ENCODE measurements at regions not wholly inside any gene's neighbourhood (a gene's known extent, or its start where the extent isn't known, plus 50 kb on each side); places are given as distances from the start of the nearest gene placed in this dataset.

- Histone ChIP-seq H3K36me3 (ENCODE audit: insufficient read depth, low read length) (no peaks in the 10 kb centered on the region), H3F3A (ENCODE audit: low read depth) (no peaks in the 10 kb centered on the region), H3K9ac (ENCODE audit: low read depth, low read length, poor library complexity, severe bottlenecking) (no peak overlapping the region), H4K20me1 (ENCODE audit: insufficient read depth, low read length, poor library complexity, severe bottlenecking) (no peaks in the 10 kb centered on the region), H3K4me2 (ENCODE audit: low read depth, low read length, poor library complexity, severe bottlenecking) (no peak overlapping the region), H2AFZ (ENCODE audit: low read length) (no peak overlapping the region), H3K27me3 (ENCODE audit: insufficient read depth, low read length, poor library complexity, severe bottlenecking) (no peaks in the 10 kb centered on the region), H3K4me3 (ENCODE audit: low read length, poor library complexity, severe bottlenecking) (no peak overlapping the region), H3K9me2 (replicated peaks; ENCODE audit: low read depth, low read length) (no peaks in the 10 kb centered on the region), H3K4me1 (ENCODE audit: insufficient read depth, low read length, poor library complexity, severe bottlenecking) (peaks cover 6% of the 10 kb centered on the region), H3K79me2 (ENCODE audit: insufficient read depth, low read length) (no peaks in the 10 kb centered on the region), H3K9me3 (ENCODE audit: insufficient read depth, low read depth, low read length) (no peaks in the 10 kb centered on the region)
- TF ChIP-seq EZH2phosphoT487 (IDR thresholded peaks at IDR 0.05; ENCODE audit: borderline replicate concordance) (no peak), CTCF (conservative IDR thresholded peaks at IDR 0.05; ENCODE audit: low read length) (no peak)
Observed at GRCh38 chr6:56745081-56745480, 102.4 kb upstream of the DST start.

GRCh38 chr6:56744528-56744927 is 101.8 kb upstream of the DST start:
- no peak overlapping the region for H3K4me3 ChIP-seq (ENCODE audit: low read length, poor library complexity, severe bottlenecking)
- no peak overlapping the region for H3K4me2 ChIP-seq (ENCODE audit: low read depth, low read length, poor library complexity, severe bottlenecking)

GRCh38 chr6:56742122-56742791 is 99.6 kb upstream of the DST start:
- H3F3A ChIP-seq (ENCODE audit: low read depth): no peaks in the 10 kb centered on the region
- no peaks in the 10 kb centered on the region for H3K79me2 ChIP-seq (ENCODE audit: insufficient read depth, low read length)
- peaks cover 6% of the 10 kb centered on the region for H3K4me1 ChIP-seq (ENCODE audit: insufficient read depth, low read length, poor library complexity, severe bottlenecking)
- no peak overlapping the region for H2AFZ ChIP-seq (ENCODE audit: low read length)
- TF ChIP-seq CTCF (conservative IDR thresholded peaks at IDR 0.05; ENCODE audit: low read length): no peak
- TF ChIP-seq EZH2phosphoT487 (IDR thresholded peaks at IDR 0.05; ENCODE audit: borderline replicate concordance): no peak
- H3K9ac ChIP-seq (ENCODE audit: low read depth, low read length, poor library complexity, severe bottlenecking): no peak overlapping the region
- H3K9me3 ChIP-seq (ENCODE audit: insufficient read depth, low read depth, low read length): no peaks in the 10 kb centered on the region
- no peaks in the 10 kb centered on the region for H4K20me1 ChIP-seq (ENCODE audit: insufficient read depth, low read length, poor library complexity, severe bottlenecking)
- no peaks in the 10 kb centered on the region for H3K9me2 ChIP-seq (replicated peaks; ENCODE audit: low read depth, low read length)
- H3K4me3 ChIP-seq (ENCODE audit: low read length, poor library complexity, severe bottlenecking): no peak overlapping the region
- H3K36me3 ChIP-seq (ENCODE audit: insufficient read depth, low read length): no peaks in the 10 kb centered on the region
- no peak overlapping the region for H3K4me2 ChIP-seq (ENCODE audit: low read depth, low read length, poor library complexity, severe bottlenecking)
- H3K27me3 ChIP-seq (ENCODE audit: insufficient read depth, low read length, poor library complexity, severe bottlenecking): no peaks in the 10 kb centered on the region

More at GRCh38 chr6:56744528-56744927, 101.8 kb upstream of the DST start:
- no peaks in the 10 kb centered on the region for H3K9me3 ChIP-seq (ENCODE audit: insufficient read depth, low read depth, low read length)
- no peaks in the 10 kb centered on the region for H4K20me1 ChIP-seq (ENCODE audit: insufficient read depth, low read length, poor library complexity, severe bottlenecking)
- peaks cover 6% of the 10 kb centered on the region for H3K4me1 ChIP-seq (ENCODE audit: insufficient read depth, low read length, poor library complexity, severe bottlenecking)
- H3K36me3 ChIP-seq (ENCODE audit: insufficient read depth, low read length): no peaks in the 10 kb centered on the region
- H3K9ac ChIP-seq (ENCODE audit: low read depth, low read length, poor library complexity, severe bottlenecking): no peak overlapping the region
- H3K9me2 ChIP-seq (replicated peaks; ENCODE audit: low read depth, low read length): no peaks in the 10 kb centered on the region
- no peak for TF ChIP-seq CTCF (conservative IDR thresholded peaks at IDR 0.05; ENCODE audit: low read length)
- no peak for TF ChIP-seq EZH2phosphoT487 (IDR thresholded peaks at IDR 0.05; ENCODE audit: borderline replicate concordance)
- H3K27me3 ChIP-seq (ENCODE audit: insufficient read depth, low read length, poor library complexity, severe bottlenecking): no peaks in the 10 kb centered on the region
- H3K79me2 ChIP-seq (ENCODE audit: insufficient read depth, low read length): no peaks in the 10 kb centered on the region
- H2AFZ ChIP-seq (ENCODE audit: low read length): no peak overlapping the region
- no peaks in the 10 kb centered on the region for H3F3A ChIP-seq (ENCODE audit: low read depth)
